HG02870 (cell line): ENCODE measurements at regions not wholly inside any gene's neighbourhood (a gene's known extent, or its start where the extent isn't known, plus 50 kb on each side); places are given as distances from the start of the nearest gene placed in this dataset.

Experiments used
- ATAC-seq: cut with Tn5 transposase; IDR thresholded peaks from one replicate; pipeline ENCODE4 v1.9.1; 2021; ENCODE audit warnings: mild to moderate bottlenecking, moderate library complexity; ENCODE audit not compliant: unreplicated experiment

DNA sequence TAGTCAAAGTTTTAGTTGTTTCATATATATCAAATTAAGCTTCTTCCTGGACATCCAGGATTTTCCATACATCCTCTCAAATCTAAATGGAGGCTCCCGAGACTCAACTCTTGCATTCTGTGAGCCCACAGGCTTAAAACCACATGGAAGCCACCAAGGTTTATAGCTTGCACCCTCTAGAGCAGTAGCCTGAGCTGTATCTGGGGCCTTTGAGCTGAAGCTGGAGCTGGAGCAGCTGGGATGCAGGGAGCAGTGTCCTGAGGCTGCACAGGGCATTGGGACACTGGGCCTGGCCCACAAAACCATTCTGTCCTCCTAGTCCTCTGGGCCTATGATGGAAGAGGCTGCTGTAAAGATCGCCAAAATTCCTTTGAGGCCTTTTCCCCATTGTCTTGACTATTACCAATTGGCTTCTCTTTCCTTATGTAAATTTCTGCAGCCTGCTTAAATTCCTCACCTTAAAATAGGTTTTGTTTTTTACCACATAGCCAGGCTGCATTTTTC, 151.0 kb downstream of the COX7C start:
- ATAC-seq, result no peak

GRCh38 chr5:86780018-86780417, 162.3 kb downstream of the COX7C start:
- ATAC-seq, result no peak

- ATAC-seq, result no peak
These were observed 169.2 kb downstream of the COX7C start for GRCh38 chr5:86786955-86787354.

- ATAC-seq, result no peak
These were observed 177.9 kb downstream of the COX7C start for GRCh38 chr5:86795659-86796058.

DNA sequence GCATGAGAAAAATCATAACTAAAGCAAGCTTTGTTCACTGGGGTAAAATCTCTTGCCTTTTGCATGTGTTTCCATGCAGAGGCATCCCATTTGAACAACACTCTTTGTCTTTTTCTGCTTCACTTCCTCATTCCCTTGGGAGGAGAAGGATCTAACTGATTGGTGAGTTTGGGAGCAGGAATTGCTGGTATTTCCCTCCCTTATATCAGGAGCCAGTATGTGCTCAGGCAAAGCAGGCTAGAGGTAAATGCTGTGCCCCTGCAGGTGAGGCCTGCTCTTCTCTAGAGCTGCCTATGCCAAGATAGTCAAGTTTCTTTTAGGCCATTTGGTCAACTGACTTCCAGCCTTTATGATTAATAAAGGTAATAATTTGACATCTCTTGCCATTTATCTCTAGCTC, 179.9 kb downstream of the COX7C start:
- ATAC-seq, result no peak

DNA sequence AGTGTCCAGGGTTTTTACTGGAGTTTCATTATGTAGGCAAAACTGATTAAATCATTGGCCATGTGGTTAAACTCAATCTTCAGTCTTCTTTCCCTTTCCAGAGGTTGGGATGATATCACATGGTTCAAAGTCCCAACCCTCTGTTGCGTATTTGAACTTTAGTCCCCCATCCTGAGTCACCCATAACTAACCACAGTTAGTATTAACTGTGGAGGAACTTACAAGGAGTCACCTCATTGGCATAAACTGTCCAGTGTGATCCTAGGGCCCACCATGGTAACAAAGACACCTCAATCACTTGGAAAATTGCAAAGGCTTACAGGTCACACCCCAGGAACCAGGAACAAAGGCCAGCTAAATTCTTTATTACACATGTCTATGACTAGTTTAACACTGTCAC, 188.5 kb downstream of the COX7C start:
- ATAC-seq, result no peak

- no peak for ATAC-seq
These were observed 189.6 kb downstream of the COX7C start for GRCh38 chr5:86807046-86808031.

DNA sequence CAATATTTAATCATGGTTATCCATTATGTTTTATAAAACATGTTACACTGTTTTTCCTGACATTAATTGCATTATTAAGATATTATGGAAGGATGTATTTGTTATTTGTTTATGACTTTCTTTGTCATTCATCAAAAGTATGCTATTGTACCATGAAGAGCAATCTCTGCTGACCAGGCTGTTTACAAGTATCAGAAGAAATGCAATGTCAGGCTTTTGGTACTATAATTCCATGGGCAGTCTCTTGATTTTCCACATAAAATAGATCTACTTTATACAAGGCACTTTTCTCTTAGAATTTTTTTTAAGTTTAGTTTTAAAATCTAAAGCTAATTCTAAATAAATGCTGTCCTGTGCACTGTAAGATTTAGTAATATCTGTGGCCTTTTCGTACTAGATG, 196.6 kb downstream of the COX7C start:
- ATAC-seq, result no peak

GRCh38 chr5:86814907-86815306, 197.2 kb downstream of the COX7C start:
- no peak for ATAC-seq

- no peak for ATAC-seq
These were observed 206.9 kb downstream of the COX7C start for GRCh38 chr5:86824637-86825036.

DNA sequence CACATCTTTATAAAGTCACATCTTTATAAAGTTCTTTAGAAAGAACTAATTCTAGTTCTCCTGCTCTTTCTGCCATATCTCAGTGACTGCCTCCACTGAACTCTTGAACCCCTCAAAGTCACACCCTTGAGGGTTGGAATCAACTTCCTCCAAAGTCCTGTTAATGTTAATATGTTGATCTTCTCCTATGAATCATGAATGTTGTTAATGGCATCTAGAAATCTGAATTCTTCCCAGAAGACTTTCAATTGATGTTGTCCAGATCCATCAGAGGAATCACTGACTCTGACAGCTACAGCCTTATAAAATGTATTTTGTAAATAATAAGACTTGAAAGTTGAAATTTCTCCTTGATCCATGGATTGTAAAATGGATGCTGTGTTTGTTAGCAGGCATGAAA, 213.4 kb downstream of the COX7C start:
- no peak for ATAC-seq

- no peak for ATAC-seq
These were observed 216.1 kb downstream of the COX7C start for GRCh38 chr5:86833868-86834267.

GRCh38 chr5:86837610-86838009, 219.9 kb downstream of the COX7C start:
- no peak for ATAC-seq

- ATAC-seq, result no peak
These were observed 220.3 kb downstream of the COX7C start for GRCh38 chr5:86838083-86838482.

DNA sequence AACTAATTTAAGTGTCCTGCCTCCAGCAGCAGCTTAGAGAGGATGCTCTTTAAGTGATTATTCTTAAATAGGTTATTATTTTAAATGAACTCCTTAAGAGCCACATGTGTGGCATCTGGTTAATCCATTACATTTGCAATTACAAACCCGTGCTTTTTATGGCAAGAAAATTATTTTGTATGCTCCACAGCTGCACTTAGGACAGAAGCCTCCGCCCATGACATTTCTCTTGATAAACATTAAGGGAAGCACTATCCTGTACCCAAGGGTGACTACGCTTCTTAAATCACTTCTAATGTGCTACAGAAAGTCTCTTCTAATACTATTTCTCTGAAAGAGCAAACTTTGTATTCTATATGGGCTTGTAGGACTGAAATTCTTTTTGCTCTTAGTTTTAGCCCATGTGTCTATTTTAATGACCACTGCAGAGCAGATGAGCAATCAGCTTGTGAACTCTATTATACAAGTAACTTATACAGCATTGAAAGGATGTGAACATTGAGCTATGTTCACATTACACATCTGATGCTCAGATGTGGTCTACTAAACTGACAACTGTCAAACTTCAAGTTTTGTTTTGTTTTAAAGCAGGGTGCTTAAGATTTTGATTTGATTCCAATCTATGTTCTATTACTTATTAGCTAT, 223.4 kb downstream of the COX7C start:
- no peak for ATAC-seq

DNA sequence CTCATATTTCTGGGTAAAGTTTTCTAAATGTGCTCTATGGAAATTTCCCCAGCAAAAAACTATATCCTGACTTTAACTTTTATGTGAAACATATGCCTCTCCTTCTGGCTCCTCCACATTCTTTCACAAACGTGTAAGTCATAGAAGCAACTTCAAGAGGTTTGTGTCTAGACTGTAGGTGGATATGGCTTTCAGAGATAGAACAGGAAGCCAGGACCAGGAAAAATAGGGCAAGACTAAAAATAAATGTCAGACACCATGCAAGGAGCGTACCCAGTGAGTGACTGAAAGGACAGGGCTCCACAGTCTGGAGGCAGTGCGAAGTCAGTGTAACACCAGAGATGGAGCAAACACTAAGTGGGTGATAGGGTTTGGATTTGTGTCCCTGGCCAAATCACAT, 240.7 kb downstream of the COX7C start:
- no peak for ATAC-seq

GRCh38 chr5:86861512-86861911, 243.8 kb downstream of the COX7C start:
- ATAC-seq, result no peak

GRCh38 chr5:86862093-86862492, 244.4 kb downstream of the COX7C start:
- no peak for ATAC-seq

GRCh38 chr5:86864051-86864450, 246.3 kb downstream of the COX7C start:
- ATAC-seq, result no peak

- ATAC-seq, result no peak
These were observed 247.6 kb downstream of the COX7C start for GRCh38 chr5:86865256-86865785.

- no peak for ATAC-seq
These were observed 248.3 kb downstream of the COX7C start for GRCh38 chr5:86866036-86866435.

GRCh38 chr5:86869268-86869667, 251.5 kb downstream of the COX7C start:
- peak; percentile 52 for ATAC-seq
